Thyroid gland (tissue), 4 donors: ENCODE measurements at regions not wholly inside any gene's neighbourhood (a gene's known extent, or its start where the extent isn't known, plus 50 kb on each side); places are given as distances from the start of the nearest gene placed in this dataset.

Experiments
- DNase-seq, 2 donors: peaks; one replicate each; pipeline ENCODE4 v3.0.0-alpha.2; 2019
- H3K27ac ChIP-seq, 3 donors: fragments of 200-600 bp; sonication (generic); 1 replicate in 2 of 3; 2 replicates in 1 of 3; pipeline ENCODE4 v1.5.1; 2016 to 2019; ENCODE audit warnings: mild to moderate bottlenecking in 1 of 3, moderate library complexity in 1 of 3
- H3K27me3 ChIP-seq: fragments of 200-600 bp; sonication (generic); one replicate; pipeline ENCODE4 v1.5.1; 2019
- H3K36me3 ChIP-seq, 2 donors: fragments of 200-600 bp; sonication (generic); one replicate each; pipeline ENCODE4 v1.5.1; 2016 to 2019
- H3K4me1 ChIP-seq, 2 donors: fragments of 200-600 bp; sonication (generic); one replicate each; pipeline ENCODE4 v1.5.1; 2017 to 2019
- H3K4me3 ChIP-seq, 3 donors: fragments of 200-600 bp; sonication (generic); replicated peaks in 1 of 3; 1 replicate in 2 of 3; 2 replicates in 1 of 3; pipeline ENCODE4 v1.5.1; 2016; ENCODE audit warnings: mild to moderate bottlenecking in 1 of 3
- H3K9me3 ChIP-seq: fragments of 200-600 bp; sonication (generic); one replicate; pipeline ENCODE4 v1.5.1; 2017
- CTCF ChIP-seq, 6 experiments: fragments of 200-600 bp in 3 of 6; fragments of 450-650 bp in 3 of 6; sonication (generic) in 3 of 6; IDR thresholded peaks; one replicate each; pipeline ENCODE4 v1.5.1; 2016 to 2019; ENCODE audit warnings: antibody characterized with exemption in 6 of 6, mild to moderate bottlenecking in 2 of 6, inconsistent platforms in 1 of 6, moderate library complexity in 1 of 6
- POLR2A ChIP-seq, 2 donors: fragments of 450-650 bp; IDR thresholded peaks; one replicate each; pipeline ENCODE4 v1.6.1; 2017; ENCODE audit warnings: antibody characterized with exemption in 2 of 2, mild to moderate bottlenecking in 2 of 2, moderate library complexity in 1 of 2
- WGBS, 2 donors: methylation state at CpG; one replicate each; pipeline ENCODE4 v1.1.5; 2017; 5-methylcytosine and 5-hydroxymethylcytosine counted together
- intact Hi-C: fragments of 100-400 bp; cut with DNase I; formaldehyde crosslinking; loops from one replicate; pipeline ENCODE4 v1.15.1; 2023

- H3K4me3 ChIP-seq = no peak overlapping the region
- intact Hi-C loops = loop anchor here (5.0 to 10.0 kb wide), 2 partner anchors 362 to 549 kb away; no protein-coding TSS in a partner anchor
- H3K27ac ChIP-seq = no peak overlapping the region
- H3K36me3 ChIP-seq = no peaks in the 10 kb centered on the region
- no peaks in the 10 kb centered on the region for H3K9me3 ChIP-seq
- no peak for DNase-seq
- 79 to 87% methylated on average over 1 of the region's 1 CpG for WGBS, 2 donors
- no peaks in the 10 kb centered on the region for H3K27me3 ChIP-seq
- TF ChIP-seq CTCF (IDR thresholded peaks at IDR 0.05) = no peak
- TF ChIP-seq POLR2A (IDR thresholded peaks at IDR 0.05) = no peak
- H3K4me1 ChIP-seq = no peaks in the 10 kb centered on the region
These were observed 121.5 kb upstream of the MCHR2 start for GRCh38 chr6:100115407-100116101.

- intact Hi-C loops = loop anchor here (10.0 kb wide), 1 partner anchor 552 kb away; no protein-coding TSS in a partner anchor
- Histone ChIP-seq H3K9me3 (no peaks in the 10 kb centered on the region), H3K4me1 (no peaks in the 10 kb centered on the region), H3K27me3 (no peaks in the 10 kb centered on the region), H3K36me3 (no peaks in the 10 kb centered on the region), H3K27ac (no peak overlapping the region), H3K4me3 (no peak overlapping the region)
- DNase-seq = no peak
- no peak for TF ChIP-seq POLR2A (IDR thresholded peaks at IDR 0.05)
- no peak for TF ChIP-seq CTCF (IDR thresholded peaks at IDR 0.05)
- 45 to 48% methylated on average over 8 of the region's 8 CpGs for WGBS, 2 donors
These were observed 119.0 kb upstream of the MCHR2 start for GRCh38 chr6:100112855-100113508.

GRCh38 chr6:100105919-100106529, 112.0 kb upstream of the MCHR2 start:
- Histone ChIP-seq H3K9me3 (no peaks in the 10 kb centered on the region), H3K4me3 (no peak overlapping the region), H3K36me3 (no peaks in the 10 kb centered on the region), H3K27ac (no peak overlapping the region), H3K4me1 (no peaks in the 10 kb centered on the region), H3K27me3 (no peaks in the 10 kb centered on the region)
- no peak for DNase-seq
- intact Hi-C loops = no loop called here
- 55 to 63% methylated on average over 7 of the region's 7 CpGs for WGBS, 2 donors
- no peak for TF ChIP-seq POLR2A (IDR thresholded peaks at IDR 0.05)
- TF ChIP-seq CTCF (IDR thresholded peaks at IDR 0.05) = no peak

- WGBS, 2 donors = 79 to 82% methylated on average over 3 of the region's 3 CpGs
- Histone ChIP-seq H3K9me3 (no peaks in the 10 kb centered on the region), H3K36me3 (no peaks in the 10 kb centered on the region), H3K4me1 (no peaks in the 10 kb centered on the region), H3K27me3 (no peaks in the 10 kb centered on the region), H3K27ac (no peak overlapping the region), H3K4me3 (no peak overlapping the region)
- intact Hi-C loops = no loop called here
- TF ChIP-seq CTCF (IDR thresholded peaks at IDR 0.05) (no peak), POLR2A (IDR thresholded peaks at IDR 0.05) (no peak)
- no peak for DNase-seq
These were observed 111.1 kb upstream of the MCHR2 start for GRCh38 chr6:100105138-100105537.

GRCh38 chr6:100103931-100104330, 109.9 kb upstream of the MCHR2 start:
- no peak for DNase-seq
- 84 to 94% methylated on average over 2 of the region's 2 CpGs for whole genome bisulfite sequencing, 2 donors

More at GRCh38 chr6:100103931-100104330, 109.9 kb upstream of the MCHR2 start:
- Histone ChIP-seq H3K27me3 (no peaks in the 10 kb centered on the region), H3K4me1 (no peaks in the 10 kb centered on the region), H3K27ac (no peak overlapping the region), H3K9me3 (no peaks in the 10 kb centered on the region), H3K36me3 (no peaks in the 10 kb centered on the region), H3K4me3 (no peak overlapping the region)
- TF ChIP-seq POLR2A (IDR thresholded peaks at IDR 0.05) = no peak
- no peak for TF ChIP-seq CTCF (IDR thresholded peaks at IDR 0.05)
- intact Hi-C loops = no loop called here
